B cell (primary cell): ENCODE measurements at regions not wholly inside any gene's neighbourhood (a gene's known extent, or its start where the extent isn't known, plus 50 kb on each side); places are given as distances from the start of the nearest gene placed in this dataset.

Experiments used
- CTCF ChIP-seq: fragments of 200-600 bp; IDR thresholded peaks from one replicate; pipeline ENCODE4 v1.8.0; 2022; ENCODE audit warnings: antibody characterized with exemption, mild to moderate bottlenecking
- EZH2 ChIP-seq: IDR thresholded peaks from 2 replicates; pipeline ENCODE4 v1.6.1; 2012; ENCODE audit warnings: borderline replicate concordance, low read depth, mild to moderate bottlenecking, moderate library complexity, low read length; ENCODE audit not compliant: insufficient read depth, poor library complexity, severe bottlenecking

DNA sequence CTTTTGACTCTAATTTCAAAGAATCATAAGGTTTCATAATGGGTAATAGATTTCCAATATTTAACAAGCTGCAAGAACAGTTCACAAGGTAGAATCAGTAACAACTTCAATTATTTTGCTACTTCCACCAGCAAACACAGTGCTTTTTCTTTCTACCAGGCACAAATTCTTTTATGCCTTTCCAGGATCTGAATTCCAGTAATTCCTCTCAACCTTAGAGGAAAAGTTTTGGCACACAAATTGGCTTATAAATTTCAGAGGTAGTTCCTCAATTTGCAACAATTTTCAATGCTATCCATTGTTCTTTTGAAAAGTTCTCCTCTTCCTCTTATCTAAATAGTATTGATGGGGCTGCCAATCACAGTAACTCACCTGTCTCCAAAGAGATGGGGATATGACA is 665.4 kb upstream of the PHF14 start:
- TF ChIP-seq CTCF (no peak), EZH2 (no peak)
